PC-3 (cell line): ENCODE measurements at regions not wholly inside any gene's neighbourhood (a gene's known extent, or its start where the extent isn't known, plus 50 kb on each side); places are given as distances from the start of the nearest gene placed in this dataset.

Experiments
- ATAC-seq: fragments of 200-7000 bp; cut with Tn5 transposase; 2 replicates; pipeline ENCODE4 v1.9.1; 2020; ENCODE audit warnings: mild to moderate bottlenecking, moderate library complexity
- BruUV-seq: library from RNA; stranded (reverse); fragments of 400-500 nt; replicated peaks from 2 replicates; lab custom pipeline; 2021; lab: Mats Ljungman, UMichigan
- CTCF ChIA-PET: fragments of 300-600 bp; sonication (Branson Sonifier 250); formaldehyde crosslinking; loops from one replicate; lab custom pipeline; 2022; ENCODE audit warnings: antibody characterized with exemption; lab: Charles Lee
- POLR2A ChIA-PET: fragments of 300-600 bp; sonication (Branson Sonifier 250); formaldehyde crosslinking; loops from one replicate; lab custom pipeline; 2022; ENCODE audit warnings: antibody characterized with exemption; ENCODE audit not compliant: unreplicated experiment; lab: Charles Lee
- DNase-seq: peaks from one replicate; pipeline ENCODE4 v3.0.0-alpha.2; 2015
- H2AFZ ChIP-seq: fragments of 300-600 bp; sonication (generic); 2 replicates; pipeline ENCODE4 v1.6.0; 2016; ENCODE audit warnings: antibody characterized with exemption, low read length
- H3F3A ChIP-seq: fragments of 300-600 bp; sonication (generic); one replicate; pipeline ENCODE4 v1.6.0; 2017; ENCODE audit warnings: antibody characterized with exemption, low read length, control low read depth, mild to moderate bottlenecking; ENCODE audit not compliant: unreplicated experiment
- H3K27ac ChIP-seq: fragments of 300-600 bp; sonication (generic); 2 replicates; pipeline ENCODE4 v1.5.1; 2016; ENCODE audit warnings: mild to moderate bottlenecking, low read length
- H3K27me3 ChIP-seq: fragments of 300-600 bp; sonication (generic); 2 replicates; pipeline ENCODE4 v1.6.1; 2016; ENCODE audit warnings: low read length, mixed read lengths
- H3K36me3 ChIP-seq: fragments of 300-600 bp; sonication (generic); 2 replicates; pipeline ENCODE4 v1.6.1; 2016; ENCODE audit warnings: low read depth, mixed run types, low read length, mixed read lengths
- H3K4me1 ChIP-seq: fragments of 300-600 bp; sonication (generic); 2 replicates; pipeline ENCODE4 v1.5.1; 2016; ENCODE audit warnings: low read length; ENCODE audit not compliant: insufficient read depth
- H3K4me2 ChIP-seq: fragments of 300-600 bp; sonication (generic); 2 replicates; pipeline ENCODE4 v1.6.0; 2016; ENCODE audit warnings: low read length
- H3K4me3 ChIP-seq: fragments of 300-600 bp; sonication (generic); 2 replicates; pipeline ENCODE4 v1.5.1; 2016; ENCODE audit warnings: mild to moderate bottlenecking, low read length, mixed read lengths
- H3K79me2 ChIP-seq: fragments of 300-600 bp; sonication (generic); 2 replicates; pipeline ENCODE4 v1.6.1; 2017; ENCODE audit warnings: low read length, mixed read lengths
- H3K9ac ChIP-seq: fragments of 300-600 bp; sonication (generic); 2 replicates; pipeline ENCODE4 v1.6.0; 2016; ENCODE audit warnings: mild to moderate bottlenecking, low read length
- H3K9me2 ChIP-seq: fragments of 300-600 bp; sonication (generic); replicated peaks from 2 replicates; pipeline ENCODE4 v1.6.1; 2016; ENCODE audit warnings: mixed run types, low read length, mixed read lengths
- H3K9me3 ChIP-seq: fragments of 300-600 bp; sonication (generic); 2 replicates; pipeline ENCODE4 v1.6.1; 2016; ENCODE audit warnings: low read length, mixed read lengths
- H4K20me1 ChIP-seq: fragments of 300-600 bp; sonication (generic); 2 replicates; pipeline ENCODE4 v1.6.1; 2016; ENCODE audit warnings: low read length, mixed read lengths
- EZH2 ChIP-seq: fragments of 300-600 bp; sonication (generic); IDR thresholded peaks from one replicate; pipeline ENCODE4 v1.6.1; 2017; ENCODE audit warnings: antibody characterized with exemption, mild to moderate bottlenecking, low read length; ENCODE audit not compliant: unreplicated experiment
- EZH2phosphoT487 ChIP-seq: fragments of 300-600 bp; sonication (generic); IDR thresholded peaks from 2 replicates; pipeline ENCODE4 v1.6.1; 2018; ENCODE audit warnings: mild to moderate bottlenecking, antibody characterized with exemption, low read length, borderline replicate concordance
- intact Hi-C: fragments of 100-400 bp; cut with micrococcal nuclease; formaldehyde crosslinking; loops from 2 replicates; pipeline ENCODE4 v1.9.0; 2023
- TF ChIP-seq, protein P1 (sequence below): fragments of 300-600 bp; sonication (generic); conservative IDR thresholded peaks from 2 replicates; pipeline ENCODE4 v1.5.1; 2017; ENCODE audit warnings: antibody characterized with exemption, low read depth, mild to moderate bottlenecking, low read length

DNA sequence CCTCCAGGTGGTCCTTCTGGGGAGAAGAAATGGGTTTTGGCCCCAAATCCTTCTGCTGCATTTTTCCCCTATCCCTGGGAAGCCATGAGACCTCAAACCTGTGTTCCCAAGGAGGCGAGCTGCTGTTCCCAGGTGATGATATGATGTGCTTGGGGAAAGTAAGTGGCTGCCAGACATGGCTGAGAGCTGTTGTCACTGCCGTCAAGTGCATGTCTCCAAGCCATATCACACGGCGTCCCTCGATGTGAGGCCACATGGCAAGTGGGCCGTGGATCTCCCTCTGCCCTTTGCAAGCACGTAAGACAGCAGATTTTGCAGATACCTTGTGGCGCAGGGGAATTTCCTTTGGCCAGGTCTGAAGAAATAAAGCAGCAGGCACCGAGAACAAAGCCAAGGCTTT, 103.7 kb upstream of the CD93 start:
- intact Hi-C loops, result no loop called here
- no peaks in the 10 kb centered on the region for H3K27me3 ChIP-seq
- no peaks in the 10 kb centered on the region for H3F3A ChIP-seq
- no peaks in the 10 kb centered on the region for H3K9me2 ChIP-seq
- no peak overlapping the region for H3K4me3 ChIP-seq
- ATAC-seq (no peak), DNase-seq (no peak)
- no peaks in the 10 kb centered on the region for H3K4me1 ChIP-seq
- H3K9ac ChIP-seq, result no peak overlapping the region
- H2AFZ ChIP-seq, result no peak overlapping the region
- CTCF ChIA-PET, result no interaction called here
- no peaks in the 10 kb centered on the region for H3K79me2 ChIP-seq
- H3K4me2 ChIP-seq, result no peak overlapping the region
- BruUV-seq, result no TSS peak
- H3K9me3 ChIP-seq, result no peaks in the 10 kb centered on the region
- POLR2A ChIA-PET, result no interaction called here
- H3K27ac ChIP-seq, result no peak overlapping the region
- H3K36me3 ChIP-seq, result no peaks in the 10 kb centered on the region
- TF ChIP-seq, protein P1, sequence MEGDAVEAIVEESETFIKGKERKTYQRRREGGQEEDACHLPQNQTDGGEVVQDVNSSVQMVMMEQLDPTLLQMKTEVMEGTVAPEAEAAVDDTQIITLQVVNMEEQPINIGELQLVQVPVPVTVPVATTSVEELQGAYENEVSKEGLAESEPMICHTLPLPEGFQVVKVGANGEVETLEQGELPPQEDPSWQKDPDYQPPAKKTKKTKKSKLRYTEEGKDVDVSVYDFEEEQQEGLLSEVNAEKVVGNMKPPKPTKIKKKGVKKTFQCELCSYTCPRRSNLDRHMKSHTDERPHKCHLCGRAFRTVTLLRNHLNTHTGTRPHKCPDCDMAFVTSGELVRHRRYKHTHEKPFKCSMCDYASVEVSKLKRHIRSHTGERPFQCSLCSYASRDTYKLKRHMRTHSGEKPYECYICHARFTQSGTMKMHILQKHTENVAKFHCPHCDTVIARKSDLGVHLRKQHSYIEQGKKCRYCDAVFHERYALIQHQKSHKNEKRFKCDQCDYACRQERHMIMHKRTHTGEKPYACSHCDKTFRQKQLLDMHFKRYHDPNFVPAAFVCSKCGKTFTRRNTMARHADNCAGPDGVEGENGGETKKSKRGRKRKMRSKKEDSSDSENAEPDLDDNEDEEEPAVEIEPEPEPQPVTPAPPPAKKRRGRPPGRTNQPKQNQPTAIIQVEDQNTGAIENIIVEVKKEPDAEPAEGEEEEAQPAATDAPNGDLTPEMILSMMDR, result no peak
- TF ChIP-seq EZH2, result no peak
- no peak for TF ChIP-seq EZH2phosphoT487
- H4K20me1 ChIP-seq, result no peaks in the 10 kb centered on the region

DNA sequence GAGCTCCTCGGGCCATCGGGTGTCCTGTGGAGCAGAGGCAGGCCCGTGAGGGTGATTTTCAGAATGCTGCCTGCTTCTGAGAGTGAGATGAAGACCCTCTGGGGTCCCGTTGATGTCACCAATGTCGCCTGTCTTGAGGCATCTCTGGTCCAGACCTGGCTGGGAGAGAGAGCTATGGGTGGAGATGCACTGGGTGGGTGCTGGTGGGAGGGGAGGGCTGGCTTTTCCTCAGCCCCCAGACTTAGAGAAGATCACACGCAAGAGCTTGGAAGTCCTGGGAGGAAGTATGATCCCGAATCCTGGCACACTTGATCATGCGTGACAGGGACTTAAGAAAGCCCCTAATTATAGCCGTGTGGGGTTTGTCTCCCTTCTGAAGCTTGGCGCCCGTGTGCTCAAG, 103.2 kb upstream of the CD93 start:
- ChIA-PET POLR2A (no interaction called here), CTCF (no interaction called here)
- no peaks in the 10 kb centered on the region for H3K4me1 ChIP-seq
- H3K36me3 ChIP-seq, result no peaks in the 10 kb centered on the region
- H3K4me2 ChIP-seq, result no peak overlapping the region
- no peaks in the 10 kb centered on the region for H3F3A ChIP-seq
- no peak overlapping the region for H2AFZ ChIP-seq
- H3K27ac ChIP-seq, result no peak overlapping the region
- intact Hi-C loops, result no loop called here
- no peak overlapping the region for H3K9ac ChIP-seq
- DNase-seq (no peak), ATAC-seq (no peak)
- no peaks in the 10 kb centered on the region for H3K79me2 ChIP-seq
- no peaks in the 10 kb centered on the region for H4K20me1 ChIP-seq
- no peak overlapping the region for H3K4me3 ChIP-seq
- no TSS peak for BruUV-seq
- H3K27me3 ChIP-seq, result no peaks in the 10 kb centered on the region
- TF ChIP-seq, protein P1, result no peak
- TF ChIP-seq EZH2phosphoT487 (no peak), EZH2 (no peak)
- H3K9me3 ChIP-seq, result no peaks in the 10 kb centered on the region
- no peaks in the 10 kb centered on the region for H3K9me2 ChIP-seq

DNA sequence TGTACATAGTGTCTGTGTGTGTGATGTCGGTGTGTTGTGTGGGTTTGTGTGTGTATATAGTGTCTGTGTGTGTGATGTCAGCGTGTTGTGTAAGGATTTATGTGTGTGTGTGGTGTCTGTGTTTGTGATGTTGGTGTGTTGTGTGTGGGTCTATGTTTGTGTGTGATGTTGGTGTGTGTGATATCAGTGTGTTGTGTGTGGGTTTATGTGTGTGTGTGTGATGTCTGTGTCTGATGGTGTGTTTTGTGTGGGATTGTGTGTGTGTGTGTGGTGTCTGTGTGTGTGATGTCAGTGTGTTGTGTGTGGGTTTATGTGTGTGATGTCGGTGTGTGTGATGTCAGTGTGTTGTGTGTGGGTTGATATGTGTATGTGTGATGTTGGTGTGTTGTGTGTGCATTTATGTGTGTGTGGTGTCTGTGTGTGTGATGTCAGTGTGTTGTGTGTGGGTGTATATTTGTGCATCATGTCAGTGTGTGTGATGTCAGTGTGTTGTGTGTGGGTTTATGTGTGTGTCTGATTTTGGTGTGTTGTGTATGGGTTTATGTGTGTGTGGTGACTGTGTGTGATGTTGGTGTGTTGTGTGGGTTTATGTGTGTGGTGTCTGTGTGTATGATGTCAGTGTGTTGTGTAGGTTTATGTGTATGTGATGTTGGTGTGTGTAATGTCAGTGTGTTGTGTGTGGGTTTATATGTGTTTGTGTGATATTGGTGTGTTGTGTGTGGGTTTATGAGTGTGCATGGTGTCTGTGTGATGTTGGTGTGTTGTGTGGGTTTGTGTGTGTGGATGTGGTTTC, 102.4 kb upstream of the CD93 start:
- no peaks in the 10 kb centered on the region for H3K4me1 ChIP-seq
- no peaks in the 10 kb centered on the region for H3K9me3 ChIP-seq
- H2AFZ ChIP-seq, result no peak overlapping the region
- H3K27me3 ChIP-seq, result no peaks in the 10 kb centered on the region
- H3K4me3 ChIP-seq, result no peak overlapping the region
- intact Hi-C loops, result no loop called here
- CTCF ChIA-PET, result no interaction called here
- POLR2A ChIA-PET, result no interaction called here
- TF ChIP-seq EZH2, result no peak
- no peak for TF ChIP-seq EZH2phosphoT487
- DNase-seq, result no peak
- no peak overlapping the region for H3K9ac ChIP-seq
- H3K36me3 ChIP-seq, result no peaks in the 10 kb centered on the region
- H3K27ac ChIP-seq, result no peak overlapping the region
- H3K9me2 ChIP-seq, result no peaks in the 10 kb centered on the region
- H3F3A ChIP-seq, result no peaks in the 10 kb centered on the region
- H3K79me2 ChIP-seq, result no peaks in the 10 kb centered on the region
- no TSS peak for BruUV-seq
- no peak for ATAC-seq
- no peaks in the 10 kb centered on the region for H4K20me1 ChIP-seq
- H3K4me2 ChIP-seq, result no peak overlapping the region
